AG10803 (cell line): ENCODE measurements at regions not wholly inside any gene's neighbourhood (a gene's known extent, or its start where the extent isn't known, plus 50 kb on each side); places are given as distances from the start of the nearest gene placed in this dataset.

Experiments
- DNase-seq: peaks from one replicate; pipeline ENCODE4 v3.0.0; 2010; ENCODE audit warnings: low read depth
- H3K4me3 ChIP-seq: 2 replicates; pipeline ENCODE4 v1.5.1; 2011; ENCODE audit warnings: mild to moderate bottlenecking, low read length, control low read depth
- TF ChIP-seq, protein P1 (sequence below): conservative IDR thresholded peaks from 2 replicates; pipeline ENCODE4 v1.5.1; 2011; ENCODE audit warnings: mild to moderate bottlenecking, low read length, control low read depth, inconsistent platforms

GRCh38 chr3:84275532-84275931 is 683.3 kb upstream of the CADM2 start:
- DNase-seq: no peak
- no peak overlapping the region for H3K4me3 ChIP-seq
- TF ChIP-seq, protein P1, sequence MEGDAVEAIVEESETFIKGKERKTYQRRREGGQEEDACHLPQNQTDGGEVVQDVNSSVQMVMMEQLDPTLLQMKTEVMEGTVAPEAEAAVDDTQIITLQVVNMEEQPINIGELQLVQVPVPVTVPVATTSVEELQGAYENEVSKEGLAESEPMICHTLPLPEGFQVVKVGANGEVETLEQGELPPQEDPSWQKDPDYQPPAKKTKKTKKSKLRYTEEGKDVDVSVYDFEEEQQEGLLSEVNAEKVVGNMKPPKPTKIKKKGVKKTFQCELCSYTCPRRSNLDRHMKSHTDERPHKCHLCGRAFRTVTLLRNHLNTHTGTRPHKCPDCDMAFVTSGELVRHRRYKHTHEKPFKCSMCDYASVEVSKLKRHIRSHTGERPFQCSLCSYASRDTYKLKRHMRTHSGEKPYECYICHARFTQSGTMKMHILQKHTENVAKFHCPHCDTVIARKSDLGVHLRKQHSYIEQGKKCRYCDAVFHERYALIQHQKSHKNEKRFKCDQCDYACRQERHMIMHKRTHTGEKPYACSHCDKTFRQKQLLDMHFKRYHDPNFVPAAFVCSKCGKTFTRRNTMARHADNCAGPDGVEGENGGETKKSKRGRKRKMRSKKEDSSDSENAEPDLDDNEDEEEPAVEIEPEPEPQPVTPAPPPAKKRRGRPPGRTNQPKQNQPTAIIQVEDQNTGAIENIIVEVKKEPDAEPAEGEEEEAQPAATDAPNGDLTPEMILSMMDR: no peak

- H3K4me3 ChIP-seq: no peak overlapping the region
- TF ChIP-seq, protein P1: no peak
- DNase-seq: no peak
Measured at GRCh38 chr3:84277562-84278224, 681.1 kb upstream of the CADM2 start.

DNA sequence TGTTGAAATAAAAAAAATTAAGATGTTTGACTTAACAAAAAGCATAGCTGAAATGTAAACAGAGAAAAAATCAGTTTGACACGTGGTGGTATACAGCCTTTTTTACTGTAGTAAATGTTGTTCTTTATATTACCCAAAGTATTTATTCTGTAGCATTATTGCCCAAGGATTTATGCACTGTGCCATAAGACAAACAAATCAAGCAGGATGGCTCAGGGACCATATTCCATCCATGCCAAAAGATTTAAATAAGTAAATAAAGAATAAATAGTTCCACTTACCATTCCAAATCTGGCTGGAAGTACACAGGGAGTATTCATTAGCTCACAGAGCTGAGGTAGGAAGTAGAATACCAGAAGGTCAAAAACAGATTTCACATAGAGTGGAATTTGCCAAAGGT is 666.7 kb upstream of the CADM2 start:
- no peak overlapping the region for H3K4me3 ChIP-seq
- TF ChIP-seq, protein P1: no peak
- no peak for DNase-seq

DNA sequence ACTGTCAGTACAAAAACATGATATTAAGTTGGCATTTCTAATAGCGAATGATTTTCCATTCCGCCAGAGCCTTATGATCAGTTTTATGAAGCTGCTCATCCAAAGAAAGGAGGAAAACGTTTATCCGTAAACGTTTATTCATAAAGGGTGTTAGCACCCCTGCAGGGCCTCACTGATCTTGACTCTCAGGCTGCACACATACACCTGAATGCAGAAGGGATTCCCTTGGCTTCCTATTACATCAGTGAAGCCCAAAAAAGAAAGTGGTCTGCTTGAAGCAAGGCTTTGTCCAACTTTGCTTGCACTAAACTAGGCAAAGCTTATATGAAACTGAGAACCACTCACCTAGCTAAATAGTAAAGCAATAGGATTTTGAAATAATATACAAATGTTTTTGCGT is 659.5 kb upstream of the CADM2 start:
- TF ChIP-seq, protein P1: no peak
- no peak overlapping the region for H3K4me3 ChIP-seq
- DNase-seq: no peak

DNA sequence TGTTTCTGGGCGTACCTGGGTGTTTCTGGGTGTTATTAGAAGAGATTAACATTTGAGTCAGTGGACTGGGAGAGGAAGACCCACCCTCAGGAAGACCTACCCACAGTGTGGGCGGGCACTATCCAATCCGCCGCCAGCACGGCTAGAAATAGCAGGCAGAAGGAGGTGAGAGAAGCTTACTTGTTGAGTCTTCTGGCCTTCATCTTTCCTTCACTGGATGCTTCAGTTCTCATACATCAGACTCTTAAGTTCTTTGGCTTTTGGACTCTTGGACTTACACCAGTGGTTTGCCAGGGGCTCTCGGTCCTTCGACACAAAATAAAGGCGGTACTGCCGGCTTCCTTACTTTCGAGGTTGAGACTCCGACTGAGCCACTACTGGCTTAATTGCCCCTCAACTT is 654.6 kb upstream of the CADM2 start:
- TF ChIP-seq, protein P1: no peak
- DNase-seq: no peak
- H3K4me3 ChIP-seq: no peak overlapping the region

GRCh38 chr3:84307339-84307738 is 651.5 kb upstream of the CADM2 start:
- no peak overlapping the region for H3K4me3 ChIP-seq
- TF ChIP-seq, protein P1: no peak
- DNase-seq: no peak

DNA sequence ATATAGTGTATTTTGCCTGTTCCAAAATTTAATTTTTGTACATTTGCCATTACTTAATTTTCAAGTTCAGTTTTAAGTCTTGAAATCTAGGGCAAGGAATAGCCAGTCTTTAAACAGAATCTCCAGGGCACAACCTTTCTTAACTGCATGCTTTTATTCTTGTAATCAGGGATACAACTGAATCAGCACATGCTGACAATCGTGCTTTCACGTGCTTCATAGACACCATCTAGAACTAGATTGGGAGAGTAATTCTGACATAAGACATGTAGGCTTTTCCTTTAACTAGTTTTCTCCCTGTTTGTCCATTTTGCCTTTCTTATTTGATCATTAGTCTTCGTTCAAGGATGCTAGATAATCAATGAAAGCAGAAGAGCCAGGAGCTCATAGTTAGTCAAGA is 650.4 kb upstream of the CADM2 start:
- no peak for DNase-seq
- H3K4me3 ChIP-seq: no peak overlapping the region
- TF ChIP-seq, protein P1: no peak
